ENCODE measurements at regions not wholly inside any gene's neighbourhood (a gene's known extent, or its start where the extent isn't known, plus 50 kb on each side); places are given as distances from the start of the nearest gene placed in this dataset.
"Not testable (repeated sequence)": the region's sequence is repeated elsewhere in the genome, so short reads cannot be mapped to it uniquely, and the experiment has no call there.

DNA sequence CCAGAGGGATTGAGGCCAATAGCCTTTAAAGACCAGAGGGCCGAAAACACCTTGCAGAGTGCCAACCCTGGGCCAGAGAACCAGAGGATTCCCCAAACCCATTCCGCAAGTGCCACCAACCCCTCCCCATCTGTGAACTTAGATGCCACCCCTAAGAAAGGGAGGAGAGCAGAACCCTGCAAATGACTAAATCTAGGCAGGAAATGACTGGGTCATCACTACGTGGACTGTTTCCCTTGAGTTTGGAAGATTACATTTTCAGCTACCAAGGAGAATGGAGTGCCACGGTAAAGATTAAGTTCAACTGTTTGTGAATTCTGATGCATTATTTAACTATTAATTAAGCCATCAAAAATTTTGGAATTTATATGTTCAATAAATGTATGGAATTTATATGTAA lies 142.8 kb downstream of the ENC1 start:
- no peak for DNase-seq

DNA sequence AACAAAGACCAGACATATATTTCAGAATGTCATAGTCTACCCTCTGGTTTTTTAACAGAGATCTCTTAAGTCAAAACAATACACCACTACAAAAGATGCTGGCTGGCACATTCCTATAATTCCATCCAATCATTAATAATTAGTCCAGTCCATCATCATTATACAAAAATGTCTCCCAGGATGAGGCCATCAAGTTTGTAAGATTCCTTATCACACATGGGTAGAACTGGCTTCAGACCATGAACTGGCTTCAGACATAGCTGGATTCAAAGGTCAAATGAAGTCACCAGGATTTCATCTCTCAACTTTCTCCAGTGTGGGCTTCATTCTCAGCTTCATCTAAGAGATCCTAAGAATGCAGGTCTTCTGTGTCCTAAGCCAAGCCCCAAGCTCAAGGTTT lies 147.1 kb downstream of the ENC1 start:
- no peak for DNase-seq

DNA sequence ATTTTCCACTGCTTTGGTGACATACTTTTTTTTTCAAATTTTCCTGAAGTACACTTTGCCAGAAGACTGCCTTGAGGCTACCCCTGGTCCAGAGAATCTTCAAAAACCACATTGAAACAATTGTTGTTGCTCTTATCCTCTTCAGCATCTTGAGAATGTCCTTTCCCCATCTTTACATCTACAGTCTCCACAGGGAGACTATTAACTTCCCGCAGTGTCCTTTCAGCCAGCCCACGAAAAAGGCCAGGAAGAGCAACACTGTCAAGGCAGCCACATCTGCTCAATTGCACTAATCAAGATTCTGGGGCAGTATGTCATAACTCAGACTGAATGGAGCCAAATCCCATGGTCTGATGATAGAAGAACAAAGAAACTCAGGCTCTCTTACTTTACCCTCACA lies 148.3 kb downstream of the ENC1 start:
- no peak for DNase-seq

DNA sequence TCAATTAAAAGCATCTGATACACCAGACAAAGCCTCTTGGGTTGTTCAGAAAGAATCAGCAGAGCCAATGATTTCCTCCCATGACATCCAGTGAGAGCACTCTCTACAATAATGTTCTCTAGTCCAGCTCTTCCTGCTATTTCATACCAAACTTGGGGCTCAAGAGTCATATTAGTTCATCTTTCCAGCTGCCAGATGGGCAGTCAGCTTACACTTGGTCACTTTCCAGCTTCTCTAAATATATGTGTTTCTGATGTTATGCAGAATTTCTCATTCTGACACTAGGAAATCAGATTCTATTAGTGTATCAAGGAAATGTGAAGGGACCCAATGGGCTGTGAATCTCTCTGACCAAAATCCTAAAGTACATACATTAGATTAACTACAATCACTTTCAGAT lies 148.9 kb downstream of the ENC1 start:
- DNase-seq: no peak

DNA sequence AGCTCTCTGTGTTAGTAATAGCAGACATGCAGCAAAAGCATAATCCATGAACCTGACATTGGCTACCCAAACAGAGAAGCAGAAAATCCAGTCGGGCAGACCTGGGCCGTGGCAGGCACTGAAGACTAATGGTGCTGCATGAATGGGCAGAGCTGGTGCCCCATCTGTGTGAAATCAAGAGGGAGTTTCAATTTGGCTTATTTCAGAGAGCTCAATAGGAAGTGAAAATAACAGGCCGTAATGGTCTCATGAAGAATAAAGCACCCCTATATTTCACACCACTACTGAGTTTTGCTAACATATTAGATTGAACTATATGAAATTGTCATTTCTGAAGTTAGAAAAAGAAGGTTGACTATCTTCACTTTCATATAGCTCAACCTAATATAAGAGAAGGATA lies 149.7 kb downstream of the ENC1 start:
- no peak for DNase-seq

DNA sequence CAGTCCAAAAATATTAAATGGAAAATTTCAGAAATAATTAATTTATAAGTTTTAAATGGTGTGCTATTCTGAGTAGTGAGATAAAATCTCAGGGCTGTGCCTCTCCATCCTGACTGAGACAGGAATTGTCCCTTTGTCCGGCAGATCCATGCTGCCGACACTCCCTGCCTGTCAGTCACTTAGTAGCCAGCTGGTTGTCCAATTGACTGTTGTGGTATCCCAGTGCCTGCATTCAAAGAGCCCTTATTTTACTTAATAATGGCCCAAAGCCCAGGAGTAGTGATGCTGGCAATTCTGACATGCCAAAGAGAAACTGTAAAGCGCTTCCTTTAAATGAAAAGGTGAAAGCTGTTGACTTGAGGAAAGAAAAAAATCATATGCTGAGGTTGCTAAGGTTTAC lies 157.5 kb downstream of the ENC1 start:
- no peak for DNase-seq

- DNase-seq: no peak
These were observed 158.0 kb downstream of the ENC1 start for GRCh38 chr5:74482523-74482922.

DNA sequence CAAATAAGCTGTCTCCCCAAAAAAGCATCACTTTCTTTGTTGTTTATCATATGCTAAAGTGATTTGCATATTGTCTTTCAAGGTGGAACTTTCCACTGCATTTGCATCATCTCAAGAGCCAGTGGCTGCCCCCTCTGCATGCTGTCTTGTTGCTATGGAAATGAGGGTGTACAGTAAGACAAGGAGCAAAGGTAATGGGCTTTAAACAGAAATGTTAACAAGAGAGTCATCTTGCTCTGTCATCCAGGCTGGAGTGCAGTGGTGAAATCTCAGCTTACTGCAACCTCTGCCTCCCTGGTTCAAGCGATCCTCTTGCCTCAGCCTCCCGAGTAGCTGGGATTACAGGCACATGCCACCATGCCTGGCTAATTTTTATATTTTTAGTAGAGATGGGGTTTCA lies 159.2 kb downstream of the ENC1 start:
- DNase-seq: not testable (repeated sequence)

DNA sequence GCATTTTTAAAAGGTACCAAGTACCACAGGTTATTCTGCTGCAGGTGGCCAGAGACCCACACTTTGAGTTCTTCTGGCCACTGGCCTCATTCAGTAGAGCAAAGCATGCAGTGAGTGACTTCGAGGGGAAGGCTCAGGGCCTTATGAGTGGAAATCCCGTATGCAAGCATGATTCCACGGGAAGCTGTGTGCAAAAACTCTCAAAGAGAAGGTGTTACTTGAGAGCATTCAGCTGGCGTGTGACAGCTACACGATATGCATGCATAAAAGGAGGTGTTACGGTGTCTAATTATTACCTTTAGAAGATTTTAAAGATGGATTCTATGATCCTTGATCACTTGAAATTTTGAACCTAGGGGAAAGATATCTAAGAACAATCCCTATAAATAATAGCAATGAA lies 160.3 kb downstream of the ENC1 start:
- DNase-seq: no peak

- DNase-seq: no peak
These were observed 162.2 kb downstream of the ENC1 start for GRCh38 chr5:74478328-74478727.

DNA sequence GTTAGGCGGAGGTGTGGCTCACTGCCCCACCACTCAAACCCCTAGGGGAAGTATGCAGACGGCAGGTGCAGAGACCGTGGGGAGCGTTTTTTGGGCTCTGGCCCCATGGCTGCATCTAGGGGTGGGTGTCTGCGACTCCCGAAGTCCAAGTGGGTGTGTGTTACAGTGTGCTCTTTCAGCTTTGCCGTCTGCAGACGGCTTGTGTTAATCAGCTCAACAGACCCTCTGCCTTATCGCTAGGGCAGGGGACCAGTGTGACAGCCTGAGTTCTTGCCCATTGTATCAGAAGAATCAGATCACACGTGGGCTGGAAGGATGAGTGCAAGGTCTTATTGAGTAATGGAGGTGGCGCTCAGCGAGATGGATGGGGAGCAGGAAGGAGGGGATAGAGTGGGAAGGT lies 162.8 kb downstream of the ENC1 start:
- no peak for DNase-seq

GRCh38 chr5:74476819-74477453 lies 163.6 kb downstream of the ENC1 start:
- no peak for DNase-seq

- no peak for DNase-seq
These were observed 164.3 kb downstream of the ENC1 start for GRCh38 chr5:74476046-74476818.

DNA sequence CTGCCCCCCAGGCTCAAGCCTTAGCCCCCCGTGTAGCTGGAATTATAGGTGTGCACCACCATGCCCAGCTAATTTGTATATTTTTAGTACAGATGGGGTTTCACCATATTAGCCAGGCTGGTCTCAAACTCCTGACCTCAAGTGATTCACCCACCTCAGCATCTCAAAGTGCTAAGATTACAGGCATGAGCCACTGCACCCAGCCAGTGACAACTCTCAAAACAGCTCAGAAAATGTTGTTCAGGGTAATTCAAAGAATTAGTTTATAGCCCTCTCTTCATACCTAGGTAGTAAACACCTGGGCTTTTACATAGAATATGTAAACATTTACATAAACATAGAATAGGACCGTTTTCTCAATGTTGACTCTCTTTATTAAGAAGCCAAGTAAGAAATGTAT lies 168.7 kb downstream of the ENC1 start:
- no peak for DNase-seq

- DNase-seq: no peak
These were observed 171.1 kb downstream of the ENC1 start for GRCh38 chr5:74469234-74469994.

DNA sequence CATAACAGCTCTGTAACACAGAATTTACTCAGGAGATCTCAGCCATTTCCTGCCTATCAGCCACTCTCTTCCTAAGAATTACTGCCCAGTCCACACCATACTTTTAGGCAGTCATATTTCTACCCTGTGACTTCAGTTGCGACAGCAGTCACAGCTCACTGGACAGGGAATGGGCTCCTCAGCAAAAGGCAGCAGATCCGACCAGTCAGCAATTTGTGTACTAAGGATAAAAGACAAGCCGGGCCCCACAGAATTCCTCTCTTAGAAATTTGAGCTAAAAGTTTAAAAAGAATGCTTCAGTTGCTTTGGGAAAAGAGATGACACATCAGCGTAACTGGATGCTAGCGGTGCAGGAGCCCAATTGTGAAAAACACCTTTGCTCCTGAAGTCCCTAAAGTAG lies 172.1 kb downstream of the ENC1 start:
- no peak for DNase-seq

DNA sequence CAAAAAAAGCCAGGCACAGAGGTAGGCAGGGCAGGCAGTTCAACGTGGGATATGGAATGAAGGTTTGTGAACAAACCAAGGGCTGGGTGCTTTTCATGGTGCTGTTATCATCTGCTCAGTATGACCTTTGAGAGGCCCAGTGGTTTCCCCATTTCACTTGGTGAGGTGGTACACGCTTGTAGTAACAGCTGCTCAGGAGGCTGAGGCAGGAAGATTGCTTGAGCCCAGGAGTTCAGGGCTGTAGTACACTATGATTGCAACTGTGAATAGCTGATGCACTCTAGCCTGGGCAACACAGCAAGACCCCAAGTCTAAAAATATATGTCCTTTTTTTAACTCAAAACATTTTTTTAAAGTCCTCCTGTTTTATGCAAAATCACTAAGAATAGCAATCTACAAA lies 174.8 kb downstream of the ENC1 start:
- no peak for DNase-seq

DNA sequence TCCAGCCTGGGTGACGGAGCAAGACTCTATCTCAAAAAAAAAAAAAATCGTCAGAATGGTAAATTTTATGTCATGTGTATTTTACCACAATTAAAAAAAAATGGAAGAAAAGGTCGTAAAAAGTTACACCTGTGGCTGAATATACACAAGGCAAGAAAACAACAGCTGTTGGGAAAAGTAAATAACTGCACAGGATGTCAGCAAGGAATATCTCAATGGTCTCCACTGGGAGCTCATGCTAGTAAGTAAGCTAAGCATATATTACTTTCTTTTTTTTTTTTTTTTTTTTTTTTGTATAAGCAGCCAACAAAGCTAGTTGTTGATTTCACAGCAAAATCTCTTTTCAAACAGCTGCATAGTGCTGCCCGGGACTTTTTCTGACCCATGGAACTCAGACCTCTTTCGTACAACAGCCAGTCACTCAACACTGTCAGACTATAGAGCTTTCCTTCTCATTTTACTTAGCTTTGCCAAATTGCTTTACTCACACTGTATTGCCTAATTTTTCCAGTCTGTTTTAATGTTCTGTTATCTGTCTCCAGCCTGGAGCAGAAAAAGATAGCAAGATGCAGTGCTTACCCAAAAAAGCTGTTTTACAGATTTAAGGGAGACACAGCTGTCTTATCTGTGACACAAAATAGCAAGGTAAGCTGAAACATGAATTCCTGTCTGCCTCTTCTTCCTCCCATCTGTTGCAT lies 175.9 kb downstream of the ENC1 start:
- no peak for DNase-seq

DNA sequence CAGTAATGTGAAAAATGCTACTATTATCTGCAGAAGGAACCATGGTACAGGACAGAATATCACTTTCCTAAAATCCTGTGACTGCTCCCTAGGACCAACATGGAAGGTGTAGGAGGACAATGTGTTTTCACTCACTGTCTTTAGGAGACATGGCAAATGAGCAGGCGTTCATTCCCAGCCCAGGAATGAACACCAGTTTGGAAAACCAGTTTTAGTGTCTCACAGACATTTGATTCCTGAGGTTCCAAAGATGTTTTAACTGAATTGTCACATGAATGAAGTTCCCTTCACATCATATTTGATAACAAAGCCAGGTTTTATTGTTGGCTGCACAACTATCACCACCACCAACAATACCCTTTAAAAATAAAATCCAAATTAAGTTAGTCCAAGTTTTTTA lies 178.2 kb downstream of the ENC1 start:
- no peak for DNase-seq

- DNase-seq: no peak
These were observed 179.3 kb downstream of the ENC1 start for GRCh38 chr5:74461251-74461650.

DNA sequence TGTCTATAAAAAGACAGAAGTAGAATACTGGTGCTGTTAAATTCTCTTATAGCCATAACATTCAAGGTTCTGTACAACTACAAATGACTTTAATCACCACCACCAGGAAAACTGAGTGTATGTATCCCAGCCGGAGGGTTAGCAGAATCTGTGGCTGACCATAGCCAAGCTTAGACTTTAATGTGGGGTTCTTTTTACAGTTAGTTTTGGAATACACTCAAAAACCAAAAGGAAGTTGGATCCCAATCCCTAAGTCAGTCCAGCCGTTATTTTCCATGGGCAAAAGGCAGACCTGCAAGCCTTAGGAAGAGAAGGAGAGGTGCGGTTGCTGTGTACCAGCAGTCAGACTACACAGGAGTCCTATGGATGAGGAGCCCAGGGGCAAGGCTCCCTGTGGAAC lies 179.8 kb downstream of the ENC1 start:
- DNase-seq: no peak

DNA sequence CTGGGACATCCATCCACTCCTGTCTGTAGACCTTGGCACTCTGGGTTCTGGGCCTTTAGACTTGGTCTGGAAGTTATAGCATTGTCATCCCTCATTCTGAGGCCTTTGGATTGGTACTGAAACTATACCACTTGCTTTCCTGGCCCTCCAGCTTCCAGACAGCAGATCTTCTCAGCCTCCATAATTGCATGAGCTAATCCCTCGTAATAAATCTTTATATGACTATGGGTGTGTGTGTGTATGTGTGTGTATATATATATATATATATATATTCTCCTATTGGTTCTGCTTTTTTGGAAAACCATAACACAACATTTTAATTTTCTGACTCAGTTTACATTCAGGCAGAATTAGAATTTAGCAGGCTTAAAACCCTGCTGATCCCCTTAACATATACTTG lies 180.5 kb downstream of the ENC1 start:
- no peak for DNase-seq

DNA sequence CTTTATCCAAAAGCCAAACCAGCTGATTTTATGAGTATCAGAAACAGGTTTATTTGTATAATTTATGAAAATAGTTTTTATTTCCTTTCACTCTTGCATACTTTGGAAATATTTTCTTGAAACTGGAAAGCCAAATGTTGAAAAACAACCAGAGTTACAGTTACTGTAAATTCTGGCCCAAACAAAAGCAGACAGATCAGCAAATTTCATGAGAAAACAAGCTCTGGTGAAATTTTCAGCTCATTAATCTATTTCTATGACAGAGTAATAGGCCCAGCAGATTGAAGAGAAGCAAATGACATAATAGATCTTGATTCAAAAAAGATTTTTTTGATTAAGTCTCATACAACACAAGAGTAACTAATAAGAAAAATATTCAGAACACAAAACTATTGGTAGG lies 182.7 kb downstream of the ENC1 start:
- DNase-seq: no peak

Data from stimulated activated CD4-positive, alpha-beta T cell treated with anti-CD3 and anti-CD28 coated beads, Interleukin-4, amount 100 ng/mL, for 1 hour (primary cell).